ENCODE measurements at regions not wholly inside any gene's neighbourhood (a gene's known extent, or its start where the extent isn't known, plus 50 kb on each side); places are given as distances from the start of the nearest gene placed in this dataset.

- peaks cover 0 to 3% (median 0%) of the 10 kb centered on the region in 3 donors for H3K36me3 Mint-ChIP-seq
- H3K4me3 Mint-ChIP-seq, result no peak overlapping the region
- DNase-seq, result no peak
- H3K4me1 Mint-ChIP-seq, result peaks cover 18 to 25% of the 10 kb centered on the region in 2 donors
- H3K9me3 Mint-ChIP-seq, result peaks cover 0 to 2% (median 0%) of the 10 kb centered on the region in 6 donors
- H3K27ac Mint-ChIP-seq, result no peak overlapping the region
- H3K27me3 Mint-ChIP-seq (ENCODE audit: low read depth in 3 of 3), result peaks cover 2 to 14% (median 7%) of the 10 kb centered on the region in 3 donors
Measured at GRCh38 chr3:16809482-16809881, 75.3 kb upstream of the PLCL2 start.

- Mint-ChIP-seq H3K4me1 (peaks cover 18 to 25% of the 10 kb centered on the region in 2 donors), H3K27me3 (ENCODE audit: low read depth in 3 of 3) (peaks cover 2 to 15% (median 2%) of the 10 kb centered on the region in 3 donors), H3K9me3 (peaks cover 0 to 2% (median 0%) of the 10 kb centered on the region in 6 donors), H3K27ac (no peak overlapping the region), H3K36me3 (peaks cover 0 to 3% (median 0%) of the 10 kb centered on the region in 3 donors), H3K4me3 (no peak overlapping the region)
- DNase-seq, result no peak
Measured at GRCh38 chr3:16809993-16810392, 74.8 kb upstream of the PLCL2 start.

GRCh38 chr3:16810593-16811367 lies 74.0 kb upstream of the PLCL2 start:
- DNase-seq, result no peak
- peaks cover 0 to 2% (median 0%) of the 10 kb centered on the region in 6 donors for H3K9me3 Mint-ChIP-seq
- H3K4me1 Mint-ChIP-seq, result peaks cover 18 to 25% of the 10 kb centered on the region in 2 donors
- peaks cover 2 to 19% (median 2%) of the 10 kb centered on the region in 3 donors for H3K27me3 Mint-ChIP-seq (ENCODE audit: low read depth in 3 of 3)
- no peak overlapping the region for H3K27ac Mint-ChIP-seq
- peak overlapping the region in 2 of 5 donors; percentile 6 to 30 for H3K4me3 Mint-ChIP-seq
- H3K36me3 Mint-ChIP-seq, result peaks cover 0 to 3% (median 0%) of the 10 kb centered on the region in 3 donors

GRCh38 chr3:16811950-16812349 lies 72.8 kb upstream of the PLCL2 start:
- Mint-ChIP-seq H3K9me3 (no peaks in the 10 kb centered on the region), H3K27ac (no peak overlapping the region), H3K4me1 (peaks cover 18 to 25% of the 10 kb centered on the region in 2 donors), H3K36me3 (peaks cover 0 to 3% (median 0%) of the 10 kb centered on the region in 3 donors), H3K4me3 (peak overlapping the region in 1 of 5 donors; percentile 41), H3K27me3 (ENCODE audit: low read depth in 3 of 3) (peaks cover 0 to 19% (median 6%) of the 10 kb centered on the region in 3 donors)
- no peak for DNase-seq

- no peak overlapping the region for H3K4me3 Mint-ChIP-seq
- no peaks in the 10 kb centered on the region for H3K9me3 Mint-ChIP-seq
- peaks cover 26 to 34% of the 10 kb centered on the region in 2 donors for H3K4me1 Mint-ChIP-seq
- H3K27me3 Mint-ChIP-seq (ENCODE audit: low read depth in 3 of 3), result peaks cover 2 to 16% (median 4%) of the 10 kb centered on the region in 3 donors
- DNase-seq, result no peak
- no peak overlapping the region for H3K27ac Mint-ChIP-seq
- peaks cover 0 to 3% (median 0%) of the 10 kb centered on the region in 3 donors for H3K36me3 Mint-ChIP-seq
Measured at GRCh38 chr3:16813336-16813735, 71.4 kb upstream of the PLCL2 start.

GRCh38 chr3:16816048-16816780 lies 68.5 kb upstream of the PLCL2 start:
- Mint-ChIP-seq H3K4me3 (no peak overlapping the region), H3K36me3 (peaks cover 0 to 3% (median 0%) of the 10 kb centered on the region in 3 donors), H3K9me3 (no peaks in the 10 kb centered on the region), H3K4me1 (peaks cover 26 to 33% of the 10 kb centered on the region in 2 donors), H3K27me3 (ENCODE audit: low read depth in 3 of 3) (peaks cover 4 to 14% (median 10%) of the 10 kb centered on the region in 3 donors), H3K27ac (no peak overlapping the region)
- no peak for DNase-seq

GRCh38 chr3:16817197-16817596 lies 67.6 kb upstream of the PLCL2 start:
- H3K4me3 Mint-ChIP-seq, result no peak overlapping the region
- peaks cover 8 to 16% (median 11%) of the 10 kb centered on the region in 3 donors for H3K27me3 Mint-ChIP-seq (ENCODE audit: low read depth in 3 of 3)
- peaks cover 0 to 3% (median 0%) of the 10 kb centered on the region in 3 donors for H3K36me3 Mint-ChIP-seq
- H3K9me3 Mint-ChIP-seq, result peaks cover 0 to 2% (median 0%) of the 10 kb centered on the region in 6 donors
- H3K27ac Mint-ChIP-seq, result no peak overlapping the region
- DNase-seq, result no peak
- peaks cover 18 to 23% of the 10 kb centered on the region in 2 donors for H3K4me1 Mint-ChIP-seq

GRCh38 chr3:16818194-16818593 lies 66.6 kb upstream of the PLCL2 start:
- Mint-ChIP-seq H3K27ac (peak overlapping the region in 1 of 6 donors; percentile 2), H3K4me1 (peaks cover 18 to 27% of the 10 kb centered on the region in 2 donors), H3K27me3 (ENCODE audit: low read depth in 3 of 3) (peaks cover 10 to 20% (median 17%) of the 10 kb centered on the region in 3 donors), H3K4me3 (peak overlapping the region; percentile 39 to 70 (median 61)), H3K9me3 (peaks cover 0 to 2% (median 0%) of the 10 kb centered on the region in 6 donors), H3K36me3 (no peaks in the 10 kb centered on the region)
- peak; percentile 39 to 49 (median 46) for DNase-seq

GRCh38 chr3:16818945-16819344 lies 65.8 kb upstream of the PLCL2 start:
- Mint-ChIP-seq H3K27ac (no peak overlapping the region), H3K4me3 (peak overlapping the region in 1 of 5 donors; percentile 46), H3K9me3 (peaks cover 0 to 2% (median 0%) of the 10 kb centered on the region in 6 donors), H3K4me1 (peaks cover 23 to 34% of the 10 kb centered on the region in 2 donors), H3K27me3 (ENCODE audit: low read depth in 3 of 3) (peaks cover 10 to 20% (median 17%) of the 10 kb centered on the region in 3 donors), H3K36me3 (no peaks in the 10 kb centered on the region)
- DNase-seq, result no peak

GRCh38 chr3:16820485-16820884 lies 64.3 kb upstream of the PLCL2 start:
- H3K27ac Mint-ChIP-seq, result no peak overlapping the region
- H3K4me3 Mint-ChIP-seq, result no peak overlapping the region
- peaks cover 33 to 45% of the 10 kb centered on the region in 2 donors for H3K4me1 Mint-ChIP-seq
- H3K27me3 Mint-ChIP-seq (ENCODE audit: low read depth in 3 of 3), result peaks cover 10 to 22% (median 12%) of the 10 kb centered on the region in 3 donors
- H3K9me3 Mint-ChIP-seq, result peaks cover 0 to 2% (median 0%) of the 10 kb centered on the region in 6 donors
- no peak for DNase-seq
- H3K36me3 Mint-ChIP-seq, result peaks cover 0 to 4% (median 0%) of the 10 kb centered on the region in 3 donors

GRCh38 chr3:16821053-16821452 lies 63.7 kb upstream of the PLCL2 start:
- DNase-seq, result no peak
- Mint-ChIP-seq H3K27me3 (ENCODE audit: low read depth in 3 of 3) (peaks cover 10 to 22% (median 11%) of the 10 kb centered on the region in 3 donors), H3K36me3 (peaks cover 0 to 4% (median 0%) of the 10 kb centered on the region in 3 donors), H3K27ac (no peak overlapping the region), H3K4me1 (peaks cover 33 to 45% of the 10 kb centered on the region in 2 donors), H3K4me3 (no peak overlapping the region), H3K9me3 (peaks cover 0 to 2% (median 0%) of the 10 kb centered on the region in 6 donors)

- H3K27ac Mint-ChIP-seq, result no peak overlapping the region
- peak; percentile 25 to 44 (median 32) for DNase-seq
- peaks cover 11 to 15% (median 14%) of the 10 kb centered on the region in 3 donors for H3K27me3 Mint-ChIP-seq (ENCODE audit: low read depth in 3 of 3)
- H3K4me3 Mint-ChIP-seq, result peak overlapping the region; percentile 46 to 61 (median 53)
- H3K36me3 Mint-ChIP-seq, result peaks cover 0 to 4% (median 0%) of the 10 kb centered on the region in 3 donors
- peaks cover 21 to 37% of the 10 kb centered on the region in 2 donors for H3K4me1 Mint-ChIP-seq
- peaks cover 0 to 2% (median 0%) of the 10 kb centered on the region in 6 donors for H3K9me3 Mint-ChIP-seq
Measured at GRCh38 chr3:16824081-16824696, 60.6 kb upstream of the PLCL2 start.

GRCh38 chr3:16825617-16826204 lies 59.0 kb upstream of the PLCL2 start:
- DNase-seq, result no peak
- no peak overlapping the region for H3K4me3 Mint-ChIP-seq
- peaks cover 0 to 4% (median 0%) of the 10 kb centered on the region in 3 donors for H3K36me3 Mint-ChIP-seq
- no peak overlapping the region for H3K27ac Mint-ChIP-seq
- H3K4me1 Mint-ChIP-seq, result peaks cover 19 to 36% of the 10 kb centered on the region in 2 donors
- H3K27me3 Mint-ChIP-seq (ENCODE audit: low read depth in 3 of 3), result peaks cover 9 to 20% (median 12%) of the 10 kb centered on the region in 3 donors
- H3K9me3 Mint-ChIP-seq, result peaks cover 0 to 2% (median 0%) of the 10 kb centered on the region in 6 donors

Data from immature natural killer cell (primary cell).